HEK293T (cell line): ENCODE measurements at regions not wholly inside any gene's neighbourhood (a gene's known extent, or its start where the extent isn't known, plus 50 kb on each side); places are given as distances from the start of the nearest gene placed in this dataset.

Experiments
- ARNT ChIP-seq: fragments of 450-650 bp; IDR thresholded peaks from 2 replicates; pipeline ENCODE4 v1.6.1; 2017; ENCODE audit warnings: mild to moderate bottlenecking
- BHLHE40 ChIP-seq: fragments of 450-650 bp; IDR thresholded peaks from 2 replicates; pipeline ENCODE4 v1.6.1; 2016; ENCODE audit warnings: mild to moderate bottlenecking, moderate library complexity, borderline replicate concordance
- CTBP1 ChIP-seq: fragments of 450-650 bp; IDR thresholded peaks from 2 replicates; pipeline ENCODE4 v1.6.1; 2016; ENCODE audit warnings: borderline replicate concordance
- ELF4 ChIP-seq: fragments of 450-650 bp; IDR thresholded peaks from 2 replicates; pipeline ENCODE4 v1.6.1; 2017; ENCODE audit warnings: antibody characterized with exemption
- FOXA1 ChIP-seq: fragments of 450-650 bp; IDR thresholded peaks from 2 replicates; pipeline ENCODE4 v1.6.1; 2016; ENCODE audit warnings: mild to moderate bottlenecking
- FOXK2 ChIP-seq: fragments of 450-650 bp; IDR thresholded peaks from 2 replicates; pipeline ENCODE4 v1.6.1; 2016; ENCODE audit warnings: mild to moderate bottlenecking
- FOXM1 ChIP-seq: fragments of 450-650 bp; IDR thresholded peaks from 2 replicates; pipeline ENCODE4 v1.6.1; 2017; ENCODE audit warnings: mild to moderate bottlenecking, borderline replicate concordance
- L3MBTL2 ChIP-seq: fragments of 450-650 bp; conservative IDR thresholded peaks from 2 replicates; pipeline ENCODE4 v1.6.1; 2016; ENCODE audit warnings: mild to moderate bottlenecking
- LEF1 ChIP-seq: fragments of 450-650 bp; IDR thresholded peaks from 2 replicates; pipeline ENCODE4 v1.6.1; 2017; ENCODE audit warnings: mild to moderate bottlenecking, borderline replicate concordance
- PKNOX1 ChIP-seq: fragments of 450-650 bp; IDR thresholded peaks from 2 replicates; pipeline ENCODE4 v1.6.1; 2016
- SUZ12 ChIP-seq: fragments of 450-650 bp; IDR thresholded peaks from 2 replicates; pipeline ENCODE4 v1.6.1; 2016; ENCODE audit warnings: mild to moderate bottlenecking

DNA sequence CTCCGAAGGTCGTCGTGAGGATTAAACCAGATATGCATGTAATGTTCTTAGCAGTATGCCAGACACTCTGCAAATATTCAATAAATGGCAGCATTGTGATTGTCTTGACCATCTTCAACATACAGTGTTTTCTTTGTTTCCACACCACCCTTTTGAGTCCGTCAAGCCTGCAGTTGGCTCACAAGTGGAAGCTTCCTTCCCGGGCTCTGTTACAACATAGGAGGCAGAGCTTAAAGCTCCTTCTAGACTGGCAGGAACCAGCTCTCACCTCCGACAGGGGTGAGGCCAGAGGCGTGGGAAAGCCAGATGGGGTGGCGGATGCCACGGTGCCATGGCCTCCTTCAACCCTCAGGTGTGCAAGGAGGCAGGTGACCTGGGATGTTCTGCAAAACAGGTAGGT is 138.3 kb downstream of the FOXL1 start:
- TF ChIP-seq PKNOX1 (no peak), ELF4 (no peak), SUZ12 (no peak), FOXK2 (no peak), FOXM1 (no peak), CTBP1 (no peak), ARNT (no peak), L3MBTL2 (no peak), BHLHE40 (no peak), FOXA1 (no peak), LEF1 (no peak)
